IMR-90 (cell line): ENCODE measurements at regions not wholly inside any gene's neighbourhood (a gene's known extent, or its start where the extent isn't known, plus 50 kb on each side); places are given as distances from the start of the nearest gene placed in this dataset.

Experiments used
- CEBPB ChIP-seq: IDR thresholded peaks from 2 replicates; pipeline ENCODE4 v1.6.1; 2012; ENCODE audit warnings: low read depth, low read length, improper control_type of control experiment
- CHD1 ChIP-seq: IDR thresholded peaks from 2 replicates; pipeline ENCODE4 v1.6.1; 2012; ENCODE audit warnings: low read depth, low read length, improper control_type of control experiment
- ELK1 ChIP-seq: fragments of 150-350 bp; IDR thresholded peaks from 2 replicates; pipeline ENCODE4 v1.6.1; 2016; ENCODE audit warnings: low read depth, mild to moderate bottlenecking, low read length, moderate library complexity, borderline replicate concordance
- FOS ChIP-seq: fragments of 150-350 bp; IDR thresholded peaks from 2 replicates; pipeline ENCODE4 v1.6.1; 2016; ENCODE audit warnings: low read depth, low read length
- MAFK ChIP-seq: IDR thresholded peaks from 2 replicates; pipeline ENCODE4 v1.6.1; 2012; ENCODE audit warnings: low read depth, low read length, improper control_type of control experiment
- POLR2A ChIP-seq: IDR thresholded peaks from 2 replicates; pipeline ENCODE4 v1.6.1; 2012; ENCODE audit warnings: mild to moderate bottlenecking, low read depth, low read length
- RFX5 ChIP-seq: IDR thresholded peaks from 2 replicates; pipeline ENCODE4 v1.8.0; 2012; ENCODE audit warnings: low read depth, mild to moderate bottlenecking, low read length, moderate library complexity
- SMC3 ChIP-seq: fragments of 150-350 bp; IDR thresholded peaks from 2 replicates; pipeline ENCODE4 v1.6.1; 2016; ENCODE audit warnings: low read depth, mild to moderate bottlenecking, antibody characterized with exemption, low read length, moderate library complexity
- USF2 ChIP-seq: fragments of 150-350 bp; IDR thresholded peaks from 2 replicates; pipeline ENCODE4 v1.6.1; 2017; ENCODE audit warnings: mild to moderate bottlenecking, antibody characterized with exemption, low read length, low read depth
- TF ChIP-seq, protein P1 (sequence below): conservative IDR thresholded peaks from 2 replicates; pipeline ENCODE4 v1.5.1; 2012; ENCODE audit warnings: mild to moderate bottlenecking, low read depth, low read length, improper control_type of control experiment

- TF ChIP-seq, protein P1, sequence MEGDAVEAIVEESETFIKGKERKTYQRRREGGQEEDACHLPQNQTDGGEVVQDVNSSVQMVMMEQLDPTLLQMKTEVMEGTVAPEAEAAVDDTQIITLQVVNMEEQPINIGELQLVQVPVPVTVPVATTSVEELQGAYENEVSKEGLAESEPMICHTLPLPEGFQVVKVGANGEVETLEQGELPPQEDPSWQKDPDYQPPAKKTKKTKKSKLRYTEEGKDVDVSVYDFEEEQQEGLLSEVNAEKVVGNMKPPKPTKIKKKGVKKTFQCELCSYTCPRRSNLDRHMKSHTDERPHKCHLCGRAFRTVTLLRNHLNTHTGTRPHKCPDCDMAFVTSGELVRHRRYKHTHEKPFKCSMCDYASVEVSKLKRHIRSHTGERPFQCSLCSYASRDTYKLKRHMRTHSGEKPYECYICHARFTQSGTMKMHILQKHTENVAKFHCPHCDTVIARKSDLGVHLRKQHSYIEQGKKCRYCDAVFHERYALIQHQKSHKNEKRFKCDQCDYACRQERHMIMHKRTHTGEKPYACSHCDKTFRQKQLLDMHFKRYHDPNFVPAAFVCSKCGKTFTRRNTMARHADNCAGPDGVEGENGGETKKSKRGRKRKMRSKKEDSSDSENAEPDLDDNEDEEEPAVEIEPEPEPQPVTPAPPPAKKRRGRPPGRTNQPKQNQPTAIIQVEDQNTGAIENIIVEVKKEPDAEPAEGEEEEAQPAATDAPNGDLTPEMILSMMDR: no peak
- no peak for TF ChIP-seq CHD1
- TF ChIP-seq POLR2A: no peak
- TF ChIP-seq FOS: no peak
- TF ChIP-seq RFX5: no peak
- no peak for TF ChIP-seq SMC3
- TF ChIP-seq ELK1: no peak
- TF ChIP-seq CEBPB: no peak
- TF ChIP-seq USF2: no peak
- no peak for TF ChIP-seq MAFK
Observed at GRCh38 chr14:82420871-82421270, 887.2 kb upstream of the SEL1L start.
